HCT116 (cell line): ENCODE measurements at regions not wholly inside any gene's neighbourhood (a gene's known extent, or its start where the extent isn't known, plus 50 kb on each side); places are given as distances from the start of the nearest gene placed in this dataset.

Experiments
- ATAC-seq: fragments of 200-7000 bp; cut with Tn5 transposase; 2 replicates; pipeline ENCODE4 v1.9.1; 2020; ENCODE audit warnings: mild to moderate bottlenecking, moderate library complexity
- BruUV-seq: library from RNA; stranded (reverse); fragments of 400-500 nt; replicated peaks from 2 replicates; lab custom pipeline; 2021; lab: Mats Ljungman, UMichigan
- CTCF ChIA-PET: fragments of 300-600 bp; sonication (Branson Sonifier 250); formaldehyde crosslinking; loops from one replicate; lab custom pipeline; 2021; ENCODE audit warnings: antibody characterized with exemption; lab: Charles Lee
- POLR2A ChIA-PET: fragments of 300-600, 350-600 bp; sonication (Branson Sonifier 250); formaldehyde crosslinking; loops from one replicate; lab custom pipeline; 2021; ENCODE audit warnings: antibody characterized with exemption; lab: Charles Lee
- RAD21 ChIA-PET, 2 experiments: fragments of 300-600 bp; sonication (Branson Sonifier 250); formaldehyde crosslinking; loops; one replicate each; lab custom pipeline; 2023; ENCODE audit warnings: low total read pairs in 2 of 2; ENCODE audit not compliant: uncharacterized antibody in 2 of 2, unreplicated experiment in 2 of 2, low non-redundant PET in 1 of 2; lab: Charles Lee
- DNase-seq: peaks from one replicate; pipeline ENCODE4 v3.0.0-alpha.2; 2010; ENCODE audit warnings: low read depth, low spot score
- H2AFZ ChIP-seq: fragments of 200-600 bp; shearing (Covaris generic), sonication (generic); 2 replicates; pipeline ENCODE4 v1.6.1; 2017; ENCODE audit warnings: low read depth, mixed run types, mixed read lengths, antibody characterized with exemption, low read length; ENCODE audit not compliant: poor library complexity, severe bottlenecking
- H3K27ac ChIP-seq: 2 replicates; pipeline ENCODE4 v1.5.1; 2012; ENCODE audit warnings: low read depth, low read length
- H3K27me3 ChIP-seq: fragments of 200-600 bp; sonication (generic); 2 replicates; pipeline ENCODE4 v1.6.1; 2016; ENCODE audit warnings: mixed run types, low read length, mixed read lengths; ENCODE audit not compliant: insufficient read depth
- H3K36me3 ChIP-seq, 2 experiments: fragments of 200-500 bp in 1 of 2; fragments of 200-600 bp in 1 of 2; sonication (Bioruptor generic) in 1 of 2; sonication (generic) in 1 of 2; 2 replicates each; pipeline versions ENCODE4 v1.5.1 to v1.6.1; 2014 to 2016; ENCODE audit warnings: low read length in 2 of 2, inconsistent platforms in 1 of 2, mixed read lengths in 1 of 2, mixed run types in 1 of 2; ENCODE audit not compliant: insufficient read depth in 2 of 2, control insufficient read depth in 1 of 2
- H3K4me1 ChIP-seq, 2 experiments: fragments of 200-600 bp in 1 of 2; sonication (generic) in 1 of 2; 2 replicates each; pipeline versions ENCODE4 v1.5.1 to v1.6.1; 2012 to 2017; ENCODE audit warnings: low read length in 2 of 2, inconsistent platforms in 1 of 2, mild to moderate bottlenecking in 1 of 2, mixed read lengths in 1 of 2, mixed run types in 1 of 2, moderate library complexity in 1 of 2; ENCODE audit not compliant: insufficient read depth in 2 of 2, control insufficient read depth in 1 of 2
- H3K4me2 ChIP-seq: fragments of 200-600 bp; sonication (generic); 2 replicates; pipeline ENCODE4 v1.6.1; 2017; ENCODE audit warnings: mixed run types, low read length, mixed read lengths
- H3K4me3 ChIP-seq, 2 experiments: fragments of 200-600 bp in 1 of 2; sonication (generic) in 1 of 2; replicated peaks in 1 of 2; 2 replicates each; pipeline ENCODE4 v1.5.1; 2011 to 2016; ENCODE audit warnings: low read length in 2 of 2, control low read depth in 1 of 2, low read depth in 1 of 2, mild to moderate bottlenecking in 1 of 2, mixed read lengths in 1 of 2, mixed run types in 1 of 2
- H3K79me2 ChIP-seq: fragments of 200-600 bp; sonication (generic); 2 replicates; pipeline ENCODE4 v1.6.1; 2017; ENCODE audit warnings: mild to moderate bottlenecking, mixed run types, low read length, moderate library complexity, mixed read lengths; ENCODE audit not compliant: insufficient read depth
- H3K9ac ChIP-seq: fragments of 200-600 bp; sonication (generic); 2 replicates; pipeline ENCODE4 v1.6.1; 2016; ENCODE audit warnings: low read length, mixed read lengths
- H3K9me2 ChIP-seq: fragments of 200-600 bp; sonication (generic), shearing (Covaris generic); 2 replicates; pipeline ENCODE4 v1.6.1; 2017; ENCODE audit warnings: mixed run types, mild to moderate bottlenecking, moderate library complexity; ENCODE audit not compliant: insufficient read depth
- H3K9me3 ChIP-seq, 2 experiments: fragments of 200-500 bp in 1 of 2; fragments of 200-600 bp in 1 of 2; sonication (Bioruptor generic) in 1 of 2; sonication (generic) in 1 of 2; 2 replicates each; pipeline ENCODE4 v1.6.1; 2014 to 2017; ENCODE audit warnings: low read length in 2 of 2, mixed read lengths in 2 of 2, inconsistent platforms in 1 of 2, low read depth in 1 of 2, mild to moderate bottlenecking in 1 of 2, mixed run types in 1 of 2, moderate library complexity in 1 of 2; ENCODE audit not compliant: control insufficient read depth in 1 of 2, insufficient read depth in 1 of 2
- H4K20me1 ChIP-seq: fragments of 200-600 bp; sonication (generic), shearing (Covaris generic); 2 replicates; pipeline ENCODE4 v1.6.1; 2017; ENCODE audit warnings: mixed run types, mild to moderate bottlenecking, moderate library complexity; ENCODE audit not compliant: insufficient read depth
- CBX3 ChIP-seq: IDR thresholded peaks from 2 replicates; pipeline ENCODE4 v1.6.1; 2012; ENCODE audit warnings: low read depth
- CTCF ChIP-seq, 3 experiments: fragments of 200-600 bp in 1 of 3; sonication (generic) in 1 of 3; IDR thresholded peaks in 2 of 3; conservative IDR thresholded peaks in 1 of 3; 2 replicates each; pipeline ENCODE4 v1.5.1; 2012 to 2017; ENCODE audit warnings: low read depth in 2 of 3, low read length in 2 of 3, antibody characterized with exemption in 1 of 3, borderline replicate concordance in 1 of 3, control low read depth in 1 of 3, mild to moderate bottlenecking in 1 of 3, mixed read lengths in 1 of 3, mixed run types in 1 of 3, moderate library complexity in 1 of 3; ENCODE audit not compliant: insufficient read depth in 1 of 3
- EGR1 ChIP-seq: IDR thresholded peaks from 2 replicates; pipeline ENCODE4 v1.6.1; 2012; ENCODE audit warnings: low read depth
- ELF1 ChIP-seq: IDR thresholded peaks from 2 replicates; pipeline ENCODE4 v1.6.1; 2012; ENCODE audit warnings: low read depth, borderline replicate concordance
- JUND ChIP-seq: IDR thresholded peaks from 2 replicates; pipeline ENCODE4 v1.6.1; 2012
- MAX ChIP-seq: IDR thresholded peaks from 2 replicates; pipeline ENCODE4 v1.6.1; 2012
- RAD21 ChIP-seq: IDR thresholded peaks from 2 replicates; pipeline ENCODE4 v1.6.1; 2012; ENCODE audit warnings: low read depth, mild to moderate bottlenecking
- REST ChIP-seq: IDR thresholded peaks from 2 replicates; pipeline ENCODE4 v1.6.1; 2012; ENCODE audit warnings: low read depth
- SIN3A ChIP-seq: IDR thresholded peaks from 2 replicates; pipeline ENCODE4 v1.6.1; 2012; ENCODE audit warnings: low read depth
- SP1 ChIP-seq: IDR thresholded peaks from 2 replicates; pipeline ENCODE4 v1.6.1; 2012; ENCODE audit warnings: low read depth
- TCF7L2 ChIP-seq: IDR thresholded peaks from 2 replicates; pipeline ENCODE4 v1.7.0; 2011; ENCODE audit warnings: borderline replicate concordance, inconsistent platforms; ENCODE audit not compliant: insufficient read depth, insufficient read length; ENCODE audit errors: extremely low read depth
- YY1 ChIP-seq: IDR thresholded peaks from 2 replicates; pipeline ENCODE4 v1.6.1; 2011; ENCODE audit warnings: low read length, low read depth, moderate library complexity, mild to moderate bottlenecking; ENCODE audit not compliant: insufficient replicate concordance; ENCODE audit errors: extremely low read depth
- ZBTB33 ChIP-seq: IDR thresholded peaks from 2 replicates; pipeline ENCODE4 v1.6.1; 2011; ENCODE audit warnings: mild to moderate bottlenecking, low read length, moderate library complexity; ENCODE audit not compliant: insufficient replicate concordance; ENCODE audit errors: extremely low read depth
- ZNF274 ChIP-seq: fragments of 200-500 bp; sonication (Bioruptor generic); IDR thresholded peaks from 2 replicates; pipeline ENCODE4 v1.6.1; 2014; ENCODE audit warnings: mild to moderate bottlenecking, low read depth, low read length, inconsistent platforms
- intact Hi-C: fragments of 100-400 bp; cut with micrococcal nuclease; formaldehyde crosslinking; loops from 2 replicates; pipeline ENCODE4 v1.10.0; 2022

DNA sequence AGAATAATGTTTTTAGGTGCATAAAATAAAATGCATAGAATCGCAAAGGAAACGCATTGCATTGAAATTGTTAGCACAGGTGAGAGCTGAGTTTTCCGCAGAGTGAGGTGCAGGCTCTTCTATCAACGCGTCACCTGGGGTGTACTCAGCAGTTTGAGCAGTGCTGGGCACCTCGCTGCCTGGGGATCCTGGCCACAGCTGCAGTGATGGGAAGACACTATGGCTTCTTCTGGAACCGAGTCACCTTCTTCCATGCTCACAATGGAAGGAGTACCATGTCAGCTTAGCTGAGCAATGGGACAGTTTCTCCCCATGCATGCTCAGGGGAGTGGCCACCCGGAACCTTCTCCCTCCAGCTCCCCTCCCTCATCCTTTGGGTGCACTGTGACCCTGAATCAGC, 95.4 kb upstream of the OTOS start:
- H3K4me3 ChIP-seq: no peak overlapping the region
- no peaks in the 10 kb centered on the region for H4K20me1 ChIP-seq
- no peak for ATAC-seq
- H3K9me2 ChIP-seq: no peaks in the 10 kb centered on the region
- no peaks in the 10 kb centered on the region for H3K9me3 ChIP-seq
- BruUV-seq: no TSS peak
- H3K27ac ChIP-seq: no peak overlapping the region
- H3K4me2 ChIP-seq: no peak overlapping the region
- ChIA-PET POLR2A (no interaction called here), RAD21 (no interaction called here), CTCF (no interaction called here)
- intact Hi-C loops: loop anchor here (10.0 kb wide), 1 partner anchor 329 kb away; the partner anchor contains the start of genes DUSP28 and RNPEPL1
- H3K79me2 ChIP-seq: no peaks in the 10 kb centered on the region
- H3K4me1 ChIP-seq: peaks cover 4 to 41% of the 10 kb centered on the region in 2 experiments
- TF ChIP-seq ZNF274: no peak
- no peak for TF ChIP-seq SIN3A
- no peak for TF ChIP-seq ZBTB33
- no peak for TF ChIP-seq CBX3
- TF ChIP-seq JUND: no peak
- TF ChIP-seq REST: no peak
- no peak for TF ChIP-seq SP1
- no peak for TF ChIP-seq YY1
- TF ChIP-seq RAD21: no peak
- TF ChIP-seq EGR1: no peak
- no peak for TF ChIP-seq CTCF (IDR thresholded peaks at IDR 0.05 in 2 of 3, conservative IDR thresholded peaks at IDR 0.05 in 1 of 3; ENCODE audit: borderline replicate concordance in 1 of 3, insufficient read depth in 1 of 3, low read depth in 2 of 3, low read length in 2 of 3)
- TF ChIP-seq TCF7L2: no peak
- no peak for TF ChIP-seq ELF1
- TF ChIP-seq MAX: no peak
- H3K36me3 ChIP-seq: no peaks in the 10 kb centered on the region
- no peak overlapping the region for H2AFZ ChIP-seq
- no peak overlapping the region for H3K9ac ChIP-seq
- DNase-seq: no peak
- no peaks in the 10 kb centered on the region for H3K27me3 ChIP-seq
